ENCODE measurements at regions not wholly inside any gene's neighbourhood (a gene's known extent, or its start where the extent isn't known, plus 50 kb on each side); places are given as distances from the start of the nearest gene placed in this dataset.

DNA sequence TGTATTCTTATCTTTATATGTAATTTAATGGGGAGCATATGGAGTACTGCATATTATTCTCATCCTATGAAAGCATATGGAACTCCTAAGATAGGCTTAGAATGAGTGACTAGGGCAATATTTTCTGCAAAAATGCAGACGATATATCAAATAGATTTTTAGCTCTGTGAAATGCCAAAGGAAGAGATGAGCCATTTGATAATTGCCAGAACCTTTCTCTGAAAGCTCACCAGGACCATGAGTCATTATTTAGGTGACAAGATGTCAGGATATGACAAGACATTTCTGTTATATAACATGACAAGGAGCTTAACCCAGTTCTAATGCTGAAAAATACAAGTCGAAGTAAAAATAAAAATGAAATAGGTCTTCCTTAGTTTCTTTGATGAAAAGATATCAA is 145.0 kb downstream of the SLITRK6 start:
- no CpG with 5 or more reads among the region's 2 CpGs for WGBS, 2 experiments (ENCODE audit: extremely low coverage in 2 of 2, insufficient read length in 1 of 2)
- Histone ChIP-seq H3K79me1 (ENCODE audit: low read depth in 1 of 2, low read length in 2 of 2) (no peaks in the 10 kb centered on the region), H3K9ac (ENCODE audit: low read depth, low read length) (no peak overlapping the region), H2BK20ac (ENCODE audit: low read depth, low read length) (no peak overlapping the region), H2AFZ (replicated peaks; ENCODE audit: low read length, poor library complexity) (no peak overlapping the region), H4K5ac (ENCODE audit: low read depth, low read length) (no peak overlapping the region), H3K56ac (ENCODE audit: extremely low read depth, insufficient read depth, low read length) (no peak overlapping the region), H2BK120ac (ENCODE audit: low read depth, low read length) (no peak overlapping the region), H3K18ac (ENCODE audit: low read depth, low read length) (no peak overlapping the region), H4K91ac (ENCODE audit: insufficient read depth, low read depth, low read length) (no peak overlapping the region), H3K27me3 (ENCODE audit: control insufficient read depth, insufficient read depth, low read length) (no peaks in the 10 kb centered on the region), H3K4ac (ENCODE audit: low read depth, low read length) (no peak overlapping the region), H3K36me3 (ENCODE audit: control insufficient read depth, insufficient read depth, low read length) (no peaks in the 10 kb centered on the region), H4K8ac (ENCODE audit: low read depth in 2 of 2, low read length in 2 of 2) (no peak overlapping the region), H3K4me1 (ENCODE audit: control insufficient read depth, insufficient read depth, low read length) (no peaks in the 10 kb centered on the region), H2AK9ac (replicated peaks; ENCODE audit: low read depth, low read length, poor library complexity) (no peak overlapping the region), H3K4me2 (ENCODE audit: low read depth, low read length) (no peak overlapping the region), H2BK15ac (ENCODE audit: low read depth, low read length) (no peak overlapping the region), H2BK5ac (ENCODE audit: low read depth, low read length, poor library complexity, severe bottlenecking) (no peak overlapping the region), H3K23ac (ENCODE audit: low read depth, low read length) (no peak overlapping the region), H3K9me1 (ENCODE audit: insufficient read depth, low read length) (no peaks in the 10 kb centered on the region), H3K14ac (replicated peaks; ENCODE audit: low read depth, low read length) (no peak overlapping the region), H3K9me3 (ENCODE audit: control insufficient read depth, insufficient read depth, low read length) (no peaks in the 10 kb centered on the region), H3K4me3 (ENCODE audit: insufficient read depth, low read depth, low read length) (no peak overlapping the region), H4K20me1 (ENCODE audit: insufficient read depth, low read length) (no peaks in the 10 kb centered on the region), H3K27ac (ENCODE audit: insufficient read depth, low read length) (no peak overlapping the region), H2AK5ac (ENCODE audit: low read depth, low read length) (no peak overlapping the region)
- ATAC-seq (ENCODE audit: low read depth) (no peak), DNase-seq (no peak)
- CTCF ChIA-PET, result interaction anchor here (0.7 to 0.8 kb wide), 2 partner anchors 23 to 30 kb away, joined by 3 read pairs; no protein-coding TSS in a partner anchor
- dilution Hi-C loops (cut with HindIII; ENCODE audit: low sequenced_read_pairs, unreplicated experiment), result no loop called here
- intact Hi-C loops (cut with micrococcal nuclease), result no loop called here
- no peak for TF ChIP-seq RCOR1 (IDR thresholded peaks at IDR 0.05; ENCODE audit: insufficient replicate concordance, low read length)
- POLR2A ChIA-PET (ENCODE audit: unreplicated experiment), result no interaction called here
- in situ Hi-C loops (cut with MboI; ENCODE audit: low sequenced_read_pairs), result no loop called here
- no TSS peak for BruUV-seq (replicated peaks)

Measured in IMR-90 (cell line).